ENCODE measurements at regions not wholly inside any gene's neighbourhood (a gene's known extent, or its start where the extent isn't known, plus 50 kb on each side); places are given as distances from the start of the nearest gene placed in this dataset.

GRCh38 chr5:167699432-167699831 is 592.0 kb upstream of the WWC1 start:
- TF ChIP-seq CTCF (IDR thresholded peaks at IDR 0.05; ENCODE audit: low read length) (no peak), EZH2 (IDR thresholded peaks at IDR 0.05; ENCODE audit: borderline replicate concordance, low read length) (no peak)
